ENCODE measurements at regions not wholly inside any gene's neighbourhood (a gene's known extent, or its start where the extent isn't known, plus 50 kb on each side); places are given as distances from the start of the nearest gene placed in this dataset.

- H3K4me1 ChIP-seq: no peaks in the 10 kb centered on the region
- DNase-seq: no peak
- H3K27me3 ChIP-seq (replicated peaks; ENCODE audit: control insufficient read depth, insufficient read depth, low read length): no peaks in the 10 kb centered on the region
- Mint-ChIP-seq H3K9me3 (ENCODE audit: unreplicated experiment) (no peaks in the 10 kb centered on the region), H3K27me3 (ENCODE audit: insufficient read depth, unreplicated experiment) (no peaks in the 10 kb centered on the region), H3K36me3 (ENCODE audit: insufficient read depth, unreplicated experiment) (no peaks in the 10 kb centered on the region), H3K4me1 (ENCODE audit: low read depth, unreplicated experiment) (no peaks in the 10 kb centered on the region), H3K4me3 (ENCODE audit: unreplicated experiment) (no peak overlapping the region), H3K27ac (ENCODE audit: unreplicated experiment) (no peak overlapping the region)
- H3K9me3 ChIP-seq: 0 out of 2 replicates have a peak, but pooled peaks cover 4% of the 10 kb centered on the region
- ChIA-PET POLR2A (no interaction called here), CTCF (no interaction called here)
- BruUV-seq (replicated peaks): no TSS peak
- TF ChIP-seq CTCF (IDR thresholded peaks at IDR 0.05; ENCODE audit: insufficient read depth in 1 of 2, low read depth in 1 of 2, low read length in 1 of 2, severe bottlenecking in 1 of 2, unreplicated experiment in 1 of 2): no peak
- intact Hi-C loops (cut with micrococcal nuclease; ENCODE audit: unreplicated experiment): no loop called here
- no peaks in the 10 kb centered on the region for H3K36me3 ChIP-seq (ENCODE audit: control insufficient read depth, insufficient read depth, low read length)
- H3K4me3 ChIP-seq (ENCODE audit: low read depth, low read length): no peak overlapping the region
Measured at GRCh38 chr3:117096549-117096948, 387.0 kb downstream of the TUSC7 start.

- no peak for DNase-seq
- Histone ChIP-seq H3K4me3 (ENCODE audit: low read depth, low read length) (no peak overlapping the region), H3K4me1 (no peaks in the 10 kb centered on the region), H3K9me3 (0 out of 2 replicates have a peak, but pooled peaks cover 4% of the 10 kb centered on the region), H3K36me3 (ENCODE audit: control insufficient read depth, insufficient read depth, low read length) (no peaks in the 10 kb centered on the region), H3K27me3 (replicated peaks; ENCODE audit: control insufficient read depth, insufficient read depth, low read length) (no peaks in the 10 kb centered on the region)
- no peaks in the 10 kb centered on the region for H3K27me3 Mint-ChIP-seq (ENCODE audit: insufficient read depth, unreplicated experiment)
- ChIA-PET POLR2A (no interaction called here), CTCF (no interaction called here)
- no peaks in the 10 kb centered on the region for H3K9me3 Mint-ChIP-seq (ENCODE audit: unreplicated experiment)
- H3K36me3 Mint-ChIP-seq (ENCODE audit: insufficient read depth, unreplicated experiment): no peaks in the 10 kb centered on the region
- intact Hi-C loops (cut with micrococcal nuclease; ENCODE audit: unreplicated experiment): no loop called here
- no TSS peak for BruUV-seq (replicated peaks)
- no peak overlapping the region for H3K27ac Mint-ChIP-seq (ENCODE audit: unreplicated experiment)
- TF ChIP-seq CTCF (IDR thresholded peaks at IDR 0.05; ENCODE audit: insufficient read depth in 1 of 2, low read depth in 1 of 2, low read length in 1 of 2, severe bottlenecking in 1 of 2, unreplicated experiment in 1 of 2): no peak
- no peak overlapping the region for H3K4me3 Mint-ChIP-seq (ENCODE audit: unreplicated experiment)
- no peaks in the 10 kb centered on the region for H3K4me1 Mint-ChIP-seq (ENCODE audit: low read depth, unreplicated experiment)
Measured at GRCh38 chr3:117097351-117097750, 387.8 kb downstream of the TUSC7 start.

DNA sequence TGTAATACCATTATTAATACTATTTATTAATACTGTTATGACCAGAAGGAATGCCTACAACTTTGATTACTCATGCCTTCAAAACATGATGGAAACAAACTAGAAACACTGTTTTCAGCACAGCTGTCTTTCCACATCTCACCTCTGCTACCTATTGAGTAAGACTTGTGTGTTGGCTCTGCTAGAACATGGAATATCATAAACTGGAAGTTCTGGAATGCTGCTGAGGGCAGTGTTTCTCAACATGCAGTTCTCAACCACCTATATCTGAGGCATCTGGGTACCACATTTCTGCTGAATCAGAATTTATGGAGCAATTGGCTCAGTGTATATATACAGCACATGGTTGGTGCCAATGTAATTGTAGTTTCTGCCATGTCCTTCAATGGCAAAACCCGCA is 392.1 kb downstream of the TUSC7 start:
- CTCF ChIA-PET: no interaction called here
- intact Hi-C loops (cut with micrococcal nuclease; ENCODE audit: unreplicated experiment): loop anchor here (10.0 kb wide), 1 partner anchor 253 kb away; no protein-coding TSS in a partner anchor
- BruUV-seq (replicated peaks): no TSS peak

More for the DNA sequence above, 392.1 kb downstream of the TUSC7 start:
- no peak overlapping the region for H3K4me3 ChIP-seq (ENCODE audit: low read depth, low read length)
- no peaks in the 10 kb centered on the region for H3K36me3 Mint-ChIP-seq (ENCODE audit: insufficient read depth, unreplicated experiment)
- no peaks in the 10 kb centered on the region for H3K4me1 ChIP-seq
- no peaks in the 10 kb centered on the region for H3K27me3 ChIP-seq (replicated peaks; ENCODE audit: control insufficient read depth, insufficient read depth, low read length)
- H3K4me3 Mint-ChIP-seq (ENCODE audit: unreplicated experiment): no peak overlapping the region
- no peaks in the 10 kb centered on the region for H3K27me3 Mint-ChIP-seq (ENCODE audit: insufficient read depth, unreplicated experiment)
- H3K4me1 Mint-ChIP-seq (ENCODE audit: low read depth, unreplicated experiment): no peaks in the 10 kb centered on the region
- 0 out of 2 replicates have a peak, but pooled peaks cover 4% of the 10 kb centered on the region for H3K9me3 ChIP-seq
- no peak for TF ChIP-seq CTCF (IDR thresholded peaks at IDR 0.05; ENCODE audit: insufficient read depth in 1 of 2, low read depth in 1 of 2, low read length in 1 of 2, severe bottlenecking in 1 of 2, unreplicated experiment in 1 of 2)
- no peak for DNase-seq
- no peaks in the 10 kb centered on the region for H3K9me3 Mint-ChIP-seq (ENCODE audit: unreplicated experiment)
- H3K27ac Mint-ChIP-seq (ENCODE audit: unreplicated experiment): no peak overlapping the region
- POLR2A ChIA-PET: no interaction called here
- H3K36me3 ChIP-seq (ENCODE audit: control insufficient read depth, insufficient read depth, low read length): no peaks in the 10 kb centered on the region
